Natural killer cell (primary cell): ENCODE measurements at regions not wholly inside any gene's neighbourhood (a gene's known extent, or its start where the extent isn't known, plus 50 kb on each side); places are given as distances from the start of the nearest gene placed in this dataset.

Experiments used
- ATAC-seq, 3 donors: fragments of 150-1000 bp in 2 of 3; fragments of 200-7000 bp in 1 of 3; cut with Tn5 transposase; 1 replicate in 1 of 3; 2 replicates in 2 of 3; pipeline ENCODE4 v1.10.0; 2021; ENCODE audit warnings: mild to moderate bottlenecking in 2 of 3, moderate library complexity in 2 of 3
- DNase-seq, 2 donors: peaks; one replicate each; pipeline versions ENCODE4 v3.0.0 to v3.0.0-alpha.2; 2013 to 2021; ENCODE audit warnings: mixed read lengths in 1 of 2
- H3K27ac ChIP-seq: one replicate; pipeline ENCODE4 v1.5.1; 2013; ENCODE audit warnings: mild to moderate bottlenecking, low read length
- H3K27me3 ChIP-seq: one replicate; pipeline ENCODE4 v1.6.1; 2013; ENCODE audit warnings: low read length; ENCODE audit not compliant: control insufficient read depth, insufficient read depth
- H3K36me3 ChIP-seq: one replicate; pipeline ENCODE4 v1.6.1; 2013; ENCODE audit warnings: low read length; ENCODE audit not compliant: control insufficient read depth, insufficient read depth
- H3K4me1 ChIP-seq: one replicate; pipeline ENCODE4 v1.6.1; 2013; ENCODE audit warnings: low read length; ENCODE audit not compliant: control insufficient read depth, insufficient read depth
- H3K4me3 ChIP-seq: one replicate; pipeline ENCODE4 v1.5.1; 2013; ENCODE audit warnings: low read length
- H3K9me3 ChIP-seq: one replicate; pipeline ENCODE4 v1.6.1; 2013; ENCODE audit warnings: low read length; ENCODE audit not compliant: control insufficient read depth, insufficient read depth
- H3K27ac Mint-ChIP-seq, 2 donors: one replicate each; pipeline ENCODE4 v1.8.0; 2022; ENCODE audit warnings: mild to moderate bottlenecking in 2 of 2, mixed read lengths in 2 of 2, moderate library complexity in 1 of 2
- H3K27me3 Mint-ChIP-seq, 2 donors: one replicate each; pipeline ENCODE4 v1.8.0; 2022; ENCODE audit warnings: low read depth in 2 of 2, mixed read lengths in 2 of 2
- H3K36me3 Mint-ChIP-seq: one replicate; pipeline ENCODE4 v1.8.0; 2022; ENCODE audit warnings: mixed read lengths
- H3K4me1 Mint-ChIP-seq, 2 donors: one replicate each; pipeline ENCODE4 v1.8.0; 2022; ENCODE audit warnings: mixed read lengths in 2 of 2
- H3K4me3 Mint-ChIP-seq: one replicate; pipeline ENCODE4 v1.8.0; 2022; ENCODE audit warnings: mild to moderate bottlenecking, moderate library complexity, mixed read lengths
- H3K9me3 Mint-ChIP-seq, 2 donors: one replicate each; pipeline ENCODE4 v1.8.0; 2022; ENCODE audit warnings: mixed read lengths in 2 of 2
- WGBS: methylation state at CpG from one replicate; pipeline ENCODE4 v1.1.7; 2013; ENCODE audit warnings: missing lambda C conversion rate; ENCODE audit not compliant: insufficient coverage; 5-methylcytosine and 5-hydroxymethylcytosine counted together
- intact Hi-C: fragments of 100-400 bp; cut with micrococcal nuclease; formaldehyde crosslinking; loops from one replicate; pipeline ENCODE4 v1.14.2; 2022
- TF ChIP-seq, protein P1 (sequence below): fragments of 200-600 bp; IDR thresholded peaks from one replicate; pipeline ENCODE4 v1.8.0; 2022; ENCODE audit warnings: antibody characterized with exemption

GRCh38 chr1:82593561-82593960 is 792.8 kb downstream of the ADGRL2 start:
- intact Hi-C loops, result no loop called here
- Mint-ChIP-seq H3K27ac (no peak overlapping the region), H3K36me3 (no peaks in the 10 kb centered on the region), H3K9me3 (peaks cover 0 to 3% of the 10 kb centered on the region in 2 donors), H3K27me3 (no peaks in the 10 kb centered on the region), H3K4me1 (peaks cover 0 to under 1% of the 10 kb centered on the region in 2 donors), H3K4me3 (no peak overlapping the region)
- H3K9me3 ChIP-seq, result no peaks in the 10 kb centered on the region
- H3K4me1 ChIP-seq, result no peaks in the 10 kb centered on the region
- DNase-seq, result no peak
- H3K36me3 ChIP-seq, result no peaks in the 10 kb centered on the region
- H3K4me3 ChIP-seq, result no peak overlapping the region
- ATAC-seq, result no peak
- H3K27me3 ChIP-seq, result no peaks in the 10 kb centered on the region
- TF ChIP-seq, protein P1, sequence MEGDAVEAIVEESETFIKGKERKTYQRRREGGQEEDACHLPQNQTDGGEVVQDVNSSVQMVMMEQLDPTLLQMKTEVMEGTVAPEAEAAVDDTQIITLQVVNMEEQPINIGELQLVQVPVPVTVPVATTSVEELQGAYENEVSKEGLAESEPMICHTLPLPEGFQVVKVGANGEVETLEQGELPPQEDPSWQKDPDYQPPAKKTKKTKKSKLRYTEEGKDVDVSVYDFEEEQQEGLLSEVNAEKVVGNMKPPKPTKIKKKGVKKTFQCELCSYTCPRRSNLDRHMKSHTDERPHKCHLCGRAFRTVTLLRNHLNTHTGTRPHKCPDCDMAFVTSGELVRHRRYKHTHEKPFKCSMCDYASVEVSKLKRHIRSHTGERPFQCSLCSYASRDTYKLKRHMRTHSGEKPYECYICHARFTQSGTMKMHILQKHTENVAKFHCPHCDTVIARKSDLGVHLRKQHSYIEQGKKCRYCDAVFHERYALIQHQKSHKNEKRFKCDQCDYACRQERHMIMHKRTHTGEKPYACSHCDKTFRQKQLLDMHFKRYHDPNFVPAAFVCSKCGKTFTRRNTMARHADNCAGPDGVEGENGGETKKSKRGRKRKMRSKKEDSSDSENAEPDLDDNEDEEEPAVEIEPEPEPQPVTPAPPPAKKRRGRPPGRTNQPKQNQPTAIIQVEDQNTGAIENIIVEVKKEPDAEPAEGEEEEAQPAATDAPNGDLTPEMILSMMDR, result no peak
- no peak overlapping the region for H3K27ac ChIP-seq
- WGBS, result 31% methylated on average over 1 of the region's 2 CpGs

DNA sequence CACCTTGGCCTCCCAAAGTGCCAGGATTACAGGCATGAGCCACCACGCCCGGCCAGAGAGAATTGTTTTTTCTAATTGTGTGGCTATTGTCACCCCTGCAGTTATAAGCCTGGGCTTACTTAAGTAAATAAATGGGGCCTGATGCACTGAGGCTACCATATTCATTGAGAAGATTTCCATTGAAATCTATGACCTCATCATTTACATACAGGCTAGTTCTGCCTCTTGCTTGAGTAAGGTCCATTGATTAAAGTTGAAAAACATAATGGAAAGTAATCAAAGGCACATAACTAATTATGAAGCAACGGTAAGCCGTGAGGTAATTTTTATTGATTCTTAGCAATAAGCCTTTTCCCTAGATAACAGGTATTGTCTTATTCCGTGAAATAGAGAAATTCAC is 788.9 kb downstream of the ADGRL2 start:
- Histone ChIP-seq H3K4me3 (no peak overlapping the region), H3K9me3 (no peaks in the 10 kb centered on the region), H3K4me1 (no peaks in the 10 kb centered on the region), H3K36me3 (no peaks in the 10 kb centered on the region), H3K27me3 (no peaks in the 10 kb centered on the region), H3K27ac (no peak overlapping the region)
- intact Hi-C loops, result no loop called here
- ATAC-seq (no peak), DNase-seq (no peak)
- Mint-ChIP-seq H3K36me3 (no peaks in the 10 kb centered on the region), H3K27ac (no peak overlapping the region), H3K4me1 (no peaks in the 10 kb centered on the region), H3K9me3 (peaks cover 0 to 3% of the 10 kb centered on the region in 2 donors), H3K27me3 (no peaks in the 10 kb centered on the region), H3K4me3 (no peak overlapping the region)
- TF ChIP-seq, protein P1, result no peak
- 100% methylated on average over 5 of the region's 5 CpGs for WGBS

- H3K27me3 ChIP-seq, result no peaks in the 10 kb centered on the region
- intact Hi-C loops, result no loop called here
Observed at GRCh38 chr1:82587371-82587770, 786.6 kb downstream of the ADGRL2 start.

GRCh38 chr1:82586473-82586872 is 785.7 kb downstream of the ADGRL2 start:
- Histone ChIP-seq H3K36me3 (no peaks in the 10 kb centered on the region), H3K9me3 (no peaks in the 10 kb centered on the region), H3K4me3 (no peak overlapping the region), H3K4me1 (no peaks in the 10 kb centered on the region), H3K27me3 (no peaks in the 10 kb centered on the region), H3K27ac (no peak overlapping the region)
- Mint-ChIP-seq H3K4me1 (no peaks in the 10 kb centered on the region), H3K4me3 (no peak overlapping the region), H3K27me3 (no peaks in the 10 kb centered on the region), H3K9me3 (peaks cover 0 to 3% of the 10 kb centered on the region in 2 donors), H3K36me3 (no peaks in the 10 kb centered on the region), H3K27ac (no peak overlapping the region)
- intact Hi-C loops, result no loop called here
- TF ChIP-seq, protein P1, result no peak
- ATAC-seq (no peak), DNase-seq (no peak)

More at GRCh38 chr1:82587371-82587770, 786.6 kb downstream of the ADGRL2 start:
- Histone ChIP-seq H3K9me3 (no peaks in the 10 kb centered on the region), H3K4me1 (no peaks in the 10 kb centered on the region), H3K27ac (no peak overlapping the region), H3K4me3 (no peak overlapping the region), H3K36me3 (no peaks in the 10 kb centered on the region)
- no peaks in the 10 kb centered on the region for H3K36me3 Mint-ChIP-seq
- H3K27ac Mint-ChIP-seq, result no peak overlapping the region
- TF ChIP-seq, protein P1, result no peak
- no peaks in the 10 kb centered on the region for H3K27me3 Mint-ChIP-seq
- peaks cover 0 to 3% of the 10 kb centered on the region in 2 donors for H3K9me3 Mint-ChIP-seq
- no peaks in the 10 kb centered on the region for H3K4me1 Mint-ChIP-seq
- no peak for DNase-seq
- no peak overlapping the region for H3K4me3 Mint-ChIP-seq
- no peak for ATAC-seq
- WGBS, result no CpG with 5 or more reads among the region's 1 CpG
